ENCODE measurements at regions not wholly inside any gene's neighbourhood (a gene's known extent, or its start where the extent isn't known, plus 50 kb on each side); places are given as distances from the start of the nearest gene placed in this dataset.

GRCh38 chr2:117409443-117409842 is 405.0 kb upstream of the DDX18 start:
- no peak for ATAC-seq
- H3K9me3 ChIP-seq: no peaks in the 10 kb centered on the region
- H3K4me3 ChIP-seq: no peak overlapping the region
- no peaks in the 10 kb centered on the region for H3K36me3 ChIP-seq
- TF ChIP-seq EP300 (IDR thresholded peaks at IDR 0.05) (no peak), POLR2A (IDR thresholded peaks at IDR 0.05) (no peak), POLR2AphosphoS5 (IDR thresholded peaks at IDR 0.05) (no peak), CTCF (IDR thresholded peaks at IDR 0.05) (no peak)
- WGBS, 2 donors (ENCODE audit: low coverage in 1 of 2): 80 to 96% methylated on average over 3 to 4 of the region's 4 CpGs
- no peak overlapping the region for H3K27ac ChIP-seq
- H3K4me1 ChIP-seq: no peaks in the 10 kb centered on the region
- no peaks in the 10 kb centered on the region for H3K27me3 ChIP-seq

GRCh38 chr2:117411983-117412382 is 402.5 kb upstream of the DDX18 start:
- 36 to 45% methylated on average over 4 of the region's 4 CpGs for WGBS, 2 donors (ENCODE audit: low coverage in 1 of 2)
- no peaks in the 10 kb centered on the region for H3K4me1 ChIP-seq
- TF ChIP-seq EP300 (IDR thresholded peaks at IDR 0.05) (no peak), CTCF (IDR thresholded peaks at IDR 0.05) (no peak), POLR2AphosphoS5 (IDR thresholded peaks at IDR 0.05) (no peak), POLR2A (IDR thresholded peaks at IDR 0.05) (no peak)
- H3K27ac ChIP-seq: no peak overlapping the region
- no peak for ATAC-seq
- no peaks in the 10 kb centered on the region for H3K27me3 ChIP-seq
- H3K4me3 ChIP-seq: no peak overlapping the region
- no peaks in the 10 kb centered on the region for H3K9me3 ChIP-seq
- H3K36me3 ChIP-seq: no peaks in the 10 kb centered on the region

GRCh38 chr2:117432746-117433145 is 381.7 kb upstream of the DDX18 start:
- Histone ChIP-seq H3K4me1 (no peaks in the 10 kb centered on the region), H3K27me3 (no peaks in the 10 kb centered on the region), H3K9me3 (no peaks in the 10 kb centered on the region), H3K27ac (no peak overlapping the region), H3K36me3 (no peaks in the 10 kb centered on the region), H3K4me3 (no peak overlapping the region)
- TF ChIP-seq EP300 (IDR thresholded peaks at IDR 0.05) (no peak), POLR2AphosphoS5 (IDR thresholded peaks at IDR 0.05) (no peak), POLR2A (IDR thresholded peaks at IDR 0.05) (no peak), CTCF (IDR thresholded peaks at IDR 0.05) (no peak)
- WGBS, 2 donors (ENCODE audit: low coverage in 1 of 2): 50 to 60% methylated on average over 4 of the region's 4 CpGs
- ATAC-seq: no peak

GRCh38 chr2:117436697-117437096 is 377.8 kb upstream of the DDX18 start:
- Histone ChIP-seq H3K27ac (no peak overlapping the region), H3K9me3 (no peaks in the 10 kb centered on the region), H3K4me1 (no peaks in the 10 kb centered on the region), H3K27me3 (no peaks in the 10 kb centered on the region), H3K36me3 (no peaks in the 10 kb centered on the region), H3K4me3 (no peak overlapping the region)
- WGBS, 2 donors (ENCODE audit: low coverage in 1 of 2): 0 to 16% methylated on average over 3 of the region's 3 CpGs
- TF ChIP-seq CTCF (IDR thresholded peaks at IDR 0.05): no peak
- no peak for TF ChIP-seq POLR2AphosphoS5 (IDR thresholded peaks at IDR 0.05)
- TF ChIP-seq POLR2A (IDR thresholded peaks at IDR 0.05): no peak
- TF ChIP-seq EP300 (IDR thresholded peaks at IDR 0.05): no peak
- no peak for ATAC-seq

GRCh38 chr2:117470311-117471095 is 344.0 kb upstream of the DDX18 start:
- no peaks in the 10 kb centered on the region for H3K27me3 ChIP-seq
- H3K27ac ChIP-seq: no peak overlapping the region
- TF ChIP-seq POLR2AphosphoS5 (IDR thresholded peaks at IDR 0.05) (no peak), CTCF (IDR thresholded peaks at IDR 0.05) (peak in 1 of 4 experiments; percentile 49)
- ATAC-seq: no peak
- WGBS, 2 donors (ENCODE audit: low coverage in 1 of 2): 70 to 72% methylated on average over 7 of the region's 7 CpGs
- H3K4me1 ChIP-seq: no peaks in the 10 kb centered on the region
- H3K4me3 ChIP-seq: no peak overlapping the region
- H3K36me3 ChIP-seq: no peaks in the 10 kb centered on the region
- peaks cover 0 to 9% (median 0%) of the 10 kb centered on the region in 3 donors for H3K9me3 ChIP-seq

Data from gastroesophageal sphincter (tissue), 4 donors.